ENCODE measurements at regions not wholly inside any gene's neighbourhood (a gene's known extent, or its start where the extent isn't known, plus 50 kb on each side); places are given as distances from the start of the nearest gene placed in this dataset.

DNA sequence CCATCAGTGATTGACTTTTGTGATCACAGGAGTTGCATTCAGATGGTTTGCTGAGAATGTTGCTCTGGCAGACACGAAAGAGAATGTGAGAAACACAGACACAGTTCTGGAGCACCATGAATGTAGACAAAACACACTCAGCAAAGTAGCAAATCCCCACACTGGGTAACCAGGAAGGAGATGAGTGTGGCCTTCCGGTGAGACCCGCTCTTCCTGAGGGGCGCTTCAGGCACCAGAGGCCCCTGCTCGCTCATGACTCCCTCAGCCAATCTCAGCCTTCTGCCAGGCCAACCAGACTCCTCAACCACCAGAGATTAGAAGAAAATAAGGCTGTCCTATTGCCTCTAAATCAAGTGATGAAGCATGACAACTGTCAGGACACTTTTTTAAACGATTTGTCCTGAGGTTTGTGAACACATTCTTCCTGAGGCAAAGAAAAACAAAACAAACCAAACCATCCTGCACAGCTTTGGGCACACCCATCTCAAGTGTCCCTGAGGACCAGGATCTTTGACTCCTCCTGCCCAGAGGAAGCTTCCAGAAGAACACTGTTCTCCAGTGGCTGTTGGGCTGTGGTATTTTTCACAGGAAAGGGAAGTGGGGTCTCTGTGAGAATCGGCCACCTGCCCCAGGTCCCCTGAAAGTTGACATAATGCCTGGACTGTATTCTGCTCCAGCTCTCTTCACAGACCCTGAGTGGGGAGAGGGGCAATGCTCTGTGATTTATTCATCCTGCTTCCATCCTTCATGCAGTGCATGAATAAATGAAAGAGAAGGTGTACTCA is 152.8 kb downstream of the BCL11A start:
- H3K4me3 ChIP-seq (ENCODE audit: low read depth, low read length) = no peak overlapping the region
- TF ChIP-seq, protein P1, sequence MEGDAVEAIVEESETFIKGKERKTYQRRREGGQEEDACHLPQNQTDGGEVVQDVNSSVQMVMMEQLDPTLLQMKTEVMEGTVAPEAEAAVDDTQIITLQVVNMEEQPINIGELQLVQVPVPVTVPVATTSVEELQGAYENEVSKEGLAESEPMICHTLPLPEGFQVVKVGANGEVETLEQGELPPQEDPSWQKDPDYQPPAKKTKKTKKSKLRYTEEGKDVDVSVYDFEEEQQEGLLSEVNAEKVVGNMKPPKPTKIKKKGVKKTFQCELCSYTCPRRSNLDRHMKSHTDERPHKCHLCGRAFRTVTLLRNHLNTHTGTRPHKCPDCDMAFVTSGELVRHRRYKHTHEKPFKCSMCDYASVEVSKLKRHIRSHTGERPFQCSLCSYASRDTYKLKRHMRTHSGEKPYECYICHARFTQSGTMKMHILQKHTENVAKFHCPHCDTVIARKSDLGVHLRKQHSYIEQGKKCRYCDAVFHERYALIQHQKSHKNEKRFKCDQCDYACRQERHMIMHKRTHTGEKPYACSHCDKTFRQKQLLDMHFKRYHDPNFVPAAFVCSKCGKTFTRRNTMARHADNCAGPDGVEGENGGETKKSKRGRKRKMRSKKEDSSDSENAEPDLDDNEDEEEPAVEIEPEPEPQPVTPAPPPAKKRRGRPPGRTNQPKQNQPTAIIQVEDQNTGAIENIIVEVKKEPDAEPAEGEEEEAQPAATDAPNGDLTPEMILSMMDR (IDR thresholded peaks at IDR 0.05; ENCODE audit: control insufficient read depth, extremely low read depth, insufficient read depth) = no peak
- no peak for DNase-seq (ENCODE audit: low read depth)

DNA sequence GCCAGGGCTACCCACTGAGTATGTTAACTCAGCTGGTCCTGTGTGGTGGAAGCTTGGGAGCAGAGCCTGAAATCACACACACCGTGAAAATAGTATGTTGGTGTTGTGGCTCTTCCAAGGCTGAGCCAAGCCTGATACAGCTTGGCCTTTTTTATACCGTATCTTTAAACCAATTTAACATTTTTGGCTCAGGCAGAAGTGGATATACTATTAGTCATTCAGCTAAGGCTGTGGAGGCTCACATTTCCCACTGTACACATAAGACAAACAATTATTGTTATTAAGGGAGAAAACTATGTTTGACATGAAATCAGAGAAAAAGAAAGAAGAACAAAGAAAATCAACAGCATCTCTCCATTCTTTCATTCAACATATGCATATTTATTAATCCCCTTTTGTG is 159.0 kb downstream of the BCL11A start:
- DNase-seq (ENCODE audit: low read depth) = no peak
- TF ChIP-seq, protein P1 (IDR thresholded peaks at IDR 0.05; ENCODE audit: control insufficient read depth, extremely low read depth, insufficient read depth) = no peak
- H3K4me3 ChIP-seq (ENCODE audit: low read depth, low read length) = no peak overlapping the region

DNA sequence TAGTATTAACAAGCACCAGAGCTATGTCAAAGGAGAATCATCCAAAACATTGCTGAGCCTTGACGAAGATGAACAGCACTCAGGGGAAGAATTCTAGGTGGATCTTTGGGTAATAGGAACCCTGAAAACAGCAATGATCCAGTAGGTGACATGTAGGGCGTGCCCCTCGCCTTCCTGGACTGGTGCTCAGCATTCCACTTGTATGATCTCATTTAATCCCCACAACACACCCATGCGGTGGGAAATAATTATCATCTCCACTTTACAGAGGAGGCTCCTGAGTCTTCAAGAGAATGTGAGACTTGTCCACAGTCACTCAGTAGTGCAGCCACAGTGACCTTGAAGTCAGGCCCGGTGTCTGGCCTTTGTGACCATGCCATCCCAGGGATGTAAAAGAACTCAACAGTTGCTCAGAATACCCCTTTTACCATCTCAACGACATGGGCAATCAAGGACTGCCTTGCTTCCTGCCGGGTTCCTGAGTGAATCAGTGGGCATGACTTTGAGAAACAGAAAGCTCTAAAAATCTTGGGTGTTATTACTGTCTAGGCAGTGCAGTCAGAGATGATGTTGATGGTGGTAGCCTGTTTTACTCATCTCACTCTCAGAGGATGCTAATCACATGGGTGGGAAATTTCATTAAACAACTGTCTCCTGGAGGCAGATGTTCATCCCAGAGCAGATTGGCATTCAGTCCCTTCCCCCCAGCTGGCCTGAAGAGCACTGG is 161.6 kb downstream of the BCL11A start:
- H3K4me3 ChIP-seq (ENCODE audit: low read depth, low read length) = no peak overlapping the region
- TF ChIP-seq, protein P1 (IDR thresholded peaks at IDR 0.05; ENCODE audit: control insufficient read depth, extremely low read depth, insufficient read depth) = no peak

DNA sequence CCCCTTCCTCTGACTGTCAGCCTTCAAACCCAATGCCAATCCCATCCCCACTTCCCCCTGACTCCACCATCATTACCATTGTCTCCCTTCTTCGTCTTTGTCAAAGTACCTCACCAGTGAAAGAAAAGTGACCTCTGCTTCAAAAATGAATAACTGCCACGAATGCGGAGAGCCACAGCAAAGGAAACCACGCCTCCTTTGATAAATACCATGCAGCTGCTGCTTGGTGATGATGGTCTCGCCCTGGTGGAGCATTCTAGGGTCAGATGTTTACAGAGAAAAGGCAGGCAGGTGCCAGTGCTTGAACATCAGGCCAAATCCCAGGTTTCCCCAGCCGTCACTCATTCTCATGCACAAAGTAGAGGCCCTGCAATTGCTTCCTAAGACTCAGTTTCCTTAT is 162.2 kb downstream of the BCL11A start:
- H3K4me3 ChIP-seq (ENCODE audit: low read depth, low read length) = no peak overlapping the region
- DNase-seq (ENCODE audit: low read depth) = no peak
- TF ChIP-seq, protein P1 (IDR thresholded peaks at IDR 0.05; ENCODE audit: control insufficient read depth, extremely low read depth, insufficient read depth) = no peak

More for the DNA sequence above, 161.6 kb downstream of the BCL11A start:
- no peak for DNase-seq (ENCODE audit: low read depth)

DNA sequence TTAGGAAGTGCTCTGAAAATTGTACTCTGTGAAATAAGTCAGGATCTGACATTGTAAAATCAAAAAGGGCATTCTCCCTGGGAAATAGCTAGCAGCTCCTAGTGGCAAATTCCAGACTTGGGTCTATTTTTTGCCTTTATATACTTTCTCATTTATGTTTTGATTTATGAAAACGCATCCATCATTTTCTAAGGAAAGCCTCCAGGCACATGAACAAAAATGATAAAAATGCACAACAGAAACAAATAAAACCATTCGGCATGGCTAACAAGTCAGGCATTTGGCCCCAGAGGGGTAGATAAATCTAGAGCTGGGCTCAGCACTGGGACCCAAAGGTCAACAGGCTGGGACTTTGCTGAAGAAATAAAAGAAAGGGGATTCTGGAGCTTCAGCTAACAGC is 167.0 kb downstream of the BCL11A start:
- TF ChIP-seq, protein P1 (IDR thresholded peaks at IDR 0.05; ENCODE audit: control insufficient read depth, extremely low read depth, insufficient read depth) = no peak
- DNase-seq (ENCODE audit: low read depth) = no peak
- no peak overlapping the region for H3K4me3 ChIP-seq (ENCODE audit: low read depth, low read length)

DNA sequence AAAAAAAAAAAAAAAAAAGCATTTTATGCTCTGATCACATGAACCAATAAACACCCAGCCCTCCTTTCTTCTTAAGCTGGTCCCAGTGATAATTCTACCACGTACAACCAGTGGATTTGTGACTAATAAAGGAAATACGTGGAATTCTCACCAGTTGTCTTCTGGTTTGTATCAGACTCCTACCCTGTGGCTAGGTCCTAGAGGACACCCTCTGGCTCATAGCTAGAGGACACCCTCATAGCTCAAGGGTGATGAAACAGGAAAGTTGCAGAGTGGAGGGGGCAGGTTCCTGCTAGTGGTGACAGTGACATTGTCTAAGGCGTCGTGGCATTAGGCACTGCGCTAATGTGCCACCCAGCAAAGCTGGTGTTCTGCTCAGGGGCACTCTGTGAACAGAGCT is 167.8 kb downstream of the BCL11A start:
- TF ChIP-seq, protein P1 (IDR thresholded peaks at IDR 0.05; ENCODE audit: control insufficient read depth, extremely low read depth, insufficient read depth) = no peak
- H3K4me3 ChIP-seq (ENCODE audit: low read depth, low read length) = no peak overlapping the region
- no peak for DNase-seq (ENCODE audit: low read depth)
